Gastrocnemius medialis (tissue), 4 donors: ENCODE measurements at regions not wholly inside any gene's neighbourhood (a gene's known extent, or its start where the extent isn't known, plus 50 kb on each side); places are given as distances from the start of the nearest gene placed in this dataset.

Experiments used
- ATAC-seq, 2 donors: fragments of 150-250 bp; one replicate each; pipeline ENCODE4 v1.9.1; 2016
- DNase-seq, 2 donors: peaks; one replicate each; pipeline ENCODE4 v3.0.0-alpha.2; 2019
- H3K27ac ChIP-seq, 4 donors: fragments of 200-600 bp; sonication (generic); 1 replicate in 1 of 4; 2 replicates in 3 of 4; pipeline ENCODE4 v1.5.1; 2016 to 2018; ENCODE audit warnings: mild to moderate bottlenecking in 2 of 4, moderate library complexity in 1 of 4
- H3K27me3 ChIP-seq, 3 donors: fragments of 200-600 bp; sonication (generic) in 2 of 3; 1 replicate in 1 of 3; 2 replicates in 2 of 3; pipeline versions ENCODE4 v1.5.1 to v1.6.0; 2016 to 2019; ENCODE audit warnings: mild to moderate bottlenecking in 1 of 3, moderate library complexity in 1 of 3
- H3K36me3 ChIP-seq, 2 donors: fragments of 200-600 bp; sonication (generic) in 1 of 2; one replicate each; pipeline ENCODE4 v1.5.1; 2017 to 2018
- H3K4me1 ChIP-seq, 2 donors: fragments of 200-600 bp; sonication (generic) in 1 of 2; one replicate each; pipeline ENCODE4 v1.5.1; 2016 to 2017; ENCODE audit warnings: mild to moderate bottlenecking in 2 of 2
- H3K4me3 ChIP-seq, 4 donors: fragments of 200-600 bp; sonication (generic) in 3 of 4; 1 replicate in 1 of 4; 2 replicates in 3 of 4; pipeline ENCODE4 v1.5.1; 2016 to 2019; ENCODE audit warnings: mild to moderate bottlenecking in 2 of 4
- H3K9me3 ChIP-seq, 3 donors: fragments of 200-600 bp; sonication (generic) in 2 of 3; 1 replicate in 1 of 3; 2 replicates in 2 of 3; pipeline ENCODE4 v1.5.1; 2016 to 2019
- POLR2A ChIP-seq, 2 donors: fragments of 450-650 bp; IDR thresholded peaks; one replicate each; pipeline ENCODE4 v1.6.1; 2017; ENCODE audit warnings: antibody characterized with exemption in 2 of 2, mild to moderate bottlenecking in 2 of 2, moderate library complexity in 2 of 2
- in situ Hi-C, 4 donors: fragments of 200-750 bp; cut with MboI; loops; one replicate each; pipeline versions ENCODE4 v1.15.0 to v1.8.0; 2017; ENCODE audit warnings: low sequenced_read_pairs in 4 of 4
- intact Hi-C: fragments of 100-400 bp; cut with DNase I; formaldehyde crosslinking; loops from one replicate; pipeline ENCODE4 v1.15.1; 2023; ENCODE audit warnings: low total_unique reads
- TF ChIP-seq, protein P1 (sequence below), 5 experiments: fragments of 450-650 bp in 3 of 5; fragments of 200-600 bp in 2 of 5; sonication (generic) in 2 of 5; IDR thresholded peaks in 4 of 5; conservative IDR thresholded peaks in 1 of 5; 1 replicate in 4 of 5; 2 replicates in 1 of 5; pipeline ENCODE4 v1.5.1; 2016 to 2019; ENCODE audit warnings: antibody characterized with exemption in 5 of 5, mild to moderate bottlenecking in 3 of 5, moderate library complexity in 3 of 5

DNA sequence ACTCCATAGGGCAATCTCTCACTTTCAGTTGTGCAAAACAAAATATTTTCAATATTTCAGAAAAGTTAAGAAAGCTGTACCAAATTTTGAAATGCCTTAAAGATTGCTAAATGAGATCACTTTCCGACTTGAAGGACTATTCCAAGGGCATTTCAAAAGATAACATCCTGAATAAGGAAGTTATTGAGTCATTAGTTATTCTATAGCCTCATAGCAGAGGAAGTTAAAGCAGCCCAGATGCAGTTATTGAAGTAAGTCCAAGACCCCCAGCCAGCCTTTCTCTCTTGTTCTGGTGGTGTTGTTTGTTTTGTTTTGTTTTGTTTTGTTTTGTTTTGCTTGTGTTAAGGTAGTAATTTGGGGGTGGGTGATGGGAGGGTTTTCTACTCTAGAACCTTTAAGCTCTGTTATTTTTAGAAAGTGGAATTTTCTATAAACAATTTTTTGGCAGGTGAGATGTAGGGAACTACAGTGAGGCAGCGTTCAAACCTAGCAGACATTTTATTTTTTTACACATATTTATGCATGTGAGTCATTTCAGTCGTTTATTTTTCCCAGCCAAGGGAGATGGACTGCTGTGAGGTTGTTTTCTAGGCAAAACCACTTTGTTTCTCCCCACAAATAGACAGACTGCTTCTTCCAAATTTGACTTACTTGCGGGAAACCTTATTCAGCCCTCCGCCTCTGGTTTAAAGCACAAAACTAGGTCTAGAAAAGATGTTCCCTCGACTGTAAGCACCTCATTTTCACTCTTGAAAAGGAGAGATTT lies 216.3 kb upstream of the ARPP21 start:
- H3K9me3 ChIP-seq: no peaks in the 10 kb centered on the region
- H3K4me3 ChIP-seq: no peak overlapping the region
- ATAC-seq: no peak
- no peak for DNase-seq
- H3K4me1 ChIP-seq: no peaks in the 10 kb centered on the region
- no peak overlapping the region for H3K27ac ChIP-seq
- intact Hi-C loops: no loop called here
- TF ChIP-seq, protein P1, sequence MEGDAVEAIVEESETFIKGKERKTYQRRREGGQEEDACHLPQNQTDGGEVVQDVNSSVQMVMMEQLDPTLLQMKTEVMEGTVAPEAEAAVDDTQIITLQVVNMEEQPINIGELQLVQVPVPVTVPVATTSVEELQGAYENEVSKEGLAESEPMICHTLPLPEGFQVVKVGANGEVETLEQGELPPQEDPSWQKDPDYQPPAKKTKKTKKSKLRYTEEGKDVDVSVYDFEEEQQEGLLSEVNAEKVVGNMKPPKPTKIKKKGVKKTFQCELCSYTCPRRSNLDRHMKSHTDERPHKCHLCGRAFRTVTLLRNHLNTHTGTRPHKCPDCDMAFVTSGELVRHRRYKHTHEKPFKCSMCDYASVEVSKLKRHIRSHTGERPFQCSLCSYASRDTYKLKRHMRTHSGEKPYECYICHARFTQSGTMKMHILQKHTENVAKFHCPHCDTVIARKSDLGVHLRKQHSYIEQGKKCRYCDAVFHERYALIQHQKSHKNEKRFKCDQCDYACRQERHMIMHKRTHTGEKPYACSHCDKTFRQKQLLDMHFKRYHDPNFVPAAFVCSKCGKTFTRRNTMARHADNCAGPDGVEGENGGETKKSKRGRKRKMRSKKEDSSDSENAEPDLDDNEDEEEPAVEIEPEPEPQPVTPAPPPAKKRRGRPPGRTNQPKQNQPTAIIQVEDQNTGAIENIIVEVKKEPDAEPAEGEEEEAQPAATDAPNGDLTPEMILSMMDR (IDR thresholded peaks at IDR 0.05 in 4 of 5, conservative IDR thresholded peaks at IDR 0.05 in 1 of 5): no peak
- no peak for TF ChIP-seq POLR2A (IDR thresholded peaks at IDR 0.05)
- H3K27me3 ChIP-seq: no peaks in the 10 kb centered on the region
- H3K36me3 ChIP-seq: no peaks in the 10 kb centered on the region
- in situ Hi-C loops: no loop called here

DNA sequence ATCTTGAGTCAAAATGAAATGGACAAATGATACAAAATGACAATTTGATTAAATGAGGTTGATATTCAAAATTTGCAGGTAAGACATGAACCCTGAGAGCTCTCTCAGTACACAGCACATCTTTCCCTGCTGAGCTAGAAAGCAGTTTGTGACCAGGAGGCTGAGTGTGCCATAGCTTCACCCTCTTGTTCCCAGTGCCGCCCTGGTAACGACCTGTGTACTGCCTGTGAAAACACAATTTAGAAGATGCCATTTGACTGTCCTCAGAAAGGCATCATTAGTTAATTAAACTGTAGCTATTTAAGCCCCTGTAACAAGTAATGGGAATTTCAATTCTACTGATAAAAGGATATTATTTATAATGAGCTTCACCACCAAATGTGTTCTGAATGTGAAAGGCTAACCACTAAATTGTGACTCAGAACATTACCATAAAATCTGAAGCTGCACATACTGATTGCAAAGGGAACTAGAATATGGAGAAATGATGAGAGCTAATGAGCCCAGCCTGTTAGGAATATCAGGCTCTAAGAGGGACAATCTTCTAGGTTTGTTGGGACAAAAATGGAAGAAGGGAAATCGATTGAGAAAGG lies 212.9 kb upstream of the ARPP21 start:
- ATAC-seq (no peak), DNase-seq (no peak)
- Histone ChIP-seq H3K27ac (no peak overlapping the region), H3K27me3 (no peaks in the 10 kb centered on the region), H3K4me3 (no peak overlapping the region), H3K36me3 (no peaks in the 10 kb centered on the region), H3K9me3 (no peaks in the 10 kb centered on the region), H3K4me1 (no peaks in the 10 kb centered on the region)
- in situ Hi-C loops: no loop called here
- intact Hi-C loops: no loop called here
- TF ChIP-seq, protein P1 (IDR thresholded peaks at IDR 0.05 in 4 of 5, conservative IDR thresholded peaks at IDR 0.05 in 1 of 5): no peak
- TF ChIP-seq POLR2A (IDR thresholded peaks at IDR 0.05): no peak

- DNase-seq (no peak), ATAC-seq (no peak)
- Histone ChIP-seq H3K4me3 (no peak overlapping the region), H3K9me3 (no peaks in the 10 kb centered on the region), H3K4me1 (no peaks in the 10 kb centered on the region), H3K27me3 (no peaks in the 10 kb centered on the region), H3K36me3 (no peaks in the 10 kb centered on the region), H3K27ac (no peak overlapping the region)
- TF ChIP-seq POLR2A (IDR thresholded peaks at IDR 0.05): no peak
- TF ChIP-seq, protein P1 (IDR thresholded peaks at IDR 0.05 in 4 of 5, conservative IDR thresholded peaks at IDR 0.05 in 1 of 5): no peak
- intact Hi-C loops: no loop called here
- in situ Hi-C loops: no loop called here
Observed at GRCh38 chr3:35437381-35437780, 201.9 kb upstream of the ARPP21 start.

DNA sequence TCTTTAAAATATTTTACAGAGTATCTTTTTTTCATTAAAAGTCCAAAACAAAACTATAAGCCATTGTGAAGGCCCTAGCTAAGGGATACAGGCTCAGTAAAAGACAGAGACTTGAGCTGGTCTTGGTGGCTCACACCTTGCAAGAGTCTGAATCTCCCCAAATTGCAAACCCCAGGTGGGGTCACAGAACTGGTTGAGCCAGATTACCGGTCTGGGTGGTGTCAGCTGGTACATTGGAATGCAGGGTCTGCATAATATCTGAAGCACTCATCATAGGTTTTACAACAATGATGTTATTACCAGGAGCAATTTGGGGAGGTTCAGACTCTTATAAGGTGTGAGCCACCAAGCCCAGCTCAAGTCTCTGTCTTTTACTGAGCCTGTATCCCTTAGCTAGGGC lies 201.2 kb upstream of the ARPP21 start:
- no peak for TF ChIP-seq POLR2A (IDR thresholded peaks at IDR 0.05)
- TF ChIP-seq, protein P1 (IDR thresholded peaks at IDR 0.05 in 4 of 5, conservative IDR thresholded peaks at IDR 0.05 in 1 of 5): no peak
- DNase-seq (no peak), ATAC-seq (no peak)
- Histone ChIP-seq H3K36me3 (no peaks in the 10 kb centered on the region), H3K4me3 (no peak overlapping the region), H3K27me3 (no peaks in the 10 kb centered on the region), H3K27ac (no peak overlapping the region), H3K9me3 (no peaks in the 10 kb centered on the region), H3K4me1 (no peaks in the 10 kb centered on the region)
- in situ Hi-C loops (no loop called here), intact Hi-C loops (no loop called here)
